PFSK-1 (cell line): ENCODE measurements at regions not wholly inside any gene's neighbourhood (a gene's known extent, or its start where the extent isn't known, plus 50 kb on each side); places are given as distances from the start of the nearest gene placed in this dataset.

Experiments used
- FOXP2 ChIP-seq: optimal IDR thresholded peaks from 2 replicates; pipeline ENCODE3; 2011; ENCODE audit warnings: borderline replicate concordance, control low read depth, inconsistent platforms; ENCODE audit not compliant: insufficient read depth; ENCODE audit errors: extremely low read length, extremely low read depth
- POLR2AphosphoS5 ChIP-seq: IDR thresholded peaks from 2 replicates; pipeline ENCODE4 v1.6.1; 2012; ENCODE audit warnings: low read depth, mild to moderate bottlenecking, control low read depth, low read length, moderate library complexity
- SIN3A ChIP-seq: IDR thresholded peaks from 2 replicates; pipeline ENCODE4 v1.6.1; 2012; ENCODE audit warnings: mild to moderate bottlenecking, low read length, moderate library complexity, borderline replicate concordance; ENCODE audit not compliant: insufficient read depth
- TAF1 ChIP-seq: IDR thresholded peaks from 2 replicates; pipeline ENCODE4 v1.6.1; 2012; ENCODE audit warnings: low read length, control low read depth, borderline replicate concordance; ENCODE audit not compliant: insufficient read depth
- TF ChIP-seq, protein P1 (sequence below), 2 experiments: IDR thresholded peaks; 2 replicates each; pipeline versions ENCODE4 v1.6.1 to v1.8.0; 2011 to 2012; ENCODE audit warnings: low read depth in 2 of 2, low read length in 2 of 2, control low read depth in 1 of 2, inconsistent platforms in 1 of 2, mild to moderate bottlenecking in 1 of 2, moderate library complexity in 1 of 2; ENCODE audit not compliant: insufficient read depth in 1 of 2

DNA sequence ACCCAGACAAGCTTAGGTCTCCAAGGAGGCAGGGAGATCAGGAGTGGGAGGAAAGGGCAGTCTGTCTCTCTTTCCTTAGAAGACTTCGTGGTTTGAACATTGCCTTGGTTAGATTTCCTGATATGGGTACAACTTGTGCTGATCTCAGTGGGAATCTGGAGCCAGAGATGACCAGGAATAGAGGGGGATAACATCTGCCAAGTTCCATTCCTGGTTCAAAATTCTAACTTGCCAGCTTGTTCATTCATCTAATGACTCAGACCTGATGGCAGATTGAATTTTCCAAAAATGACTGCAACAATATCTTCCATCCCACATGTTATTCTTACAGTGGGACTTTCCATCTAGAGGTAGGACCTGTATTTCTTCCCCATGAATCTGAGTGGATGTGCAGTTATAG, 394.3 kb upstream of the PODXL start:
- TF ChIP-seq POLR2AphosphoS5 (no peak), FOXP2 (no peak), TAF1 (no peak), SIN3A (no peak)
- TF ChIP-seq, protein P1, sequence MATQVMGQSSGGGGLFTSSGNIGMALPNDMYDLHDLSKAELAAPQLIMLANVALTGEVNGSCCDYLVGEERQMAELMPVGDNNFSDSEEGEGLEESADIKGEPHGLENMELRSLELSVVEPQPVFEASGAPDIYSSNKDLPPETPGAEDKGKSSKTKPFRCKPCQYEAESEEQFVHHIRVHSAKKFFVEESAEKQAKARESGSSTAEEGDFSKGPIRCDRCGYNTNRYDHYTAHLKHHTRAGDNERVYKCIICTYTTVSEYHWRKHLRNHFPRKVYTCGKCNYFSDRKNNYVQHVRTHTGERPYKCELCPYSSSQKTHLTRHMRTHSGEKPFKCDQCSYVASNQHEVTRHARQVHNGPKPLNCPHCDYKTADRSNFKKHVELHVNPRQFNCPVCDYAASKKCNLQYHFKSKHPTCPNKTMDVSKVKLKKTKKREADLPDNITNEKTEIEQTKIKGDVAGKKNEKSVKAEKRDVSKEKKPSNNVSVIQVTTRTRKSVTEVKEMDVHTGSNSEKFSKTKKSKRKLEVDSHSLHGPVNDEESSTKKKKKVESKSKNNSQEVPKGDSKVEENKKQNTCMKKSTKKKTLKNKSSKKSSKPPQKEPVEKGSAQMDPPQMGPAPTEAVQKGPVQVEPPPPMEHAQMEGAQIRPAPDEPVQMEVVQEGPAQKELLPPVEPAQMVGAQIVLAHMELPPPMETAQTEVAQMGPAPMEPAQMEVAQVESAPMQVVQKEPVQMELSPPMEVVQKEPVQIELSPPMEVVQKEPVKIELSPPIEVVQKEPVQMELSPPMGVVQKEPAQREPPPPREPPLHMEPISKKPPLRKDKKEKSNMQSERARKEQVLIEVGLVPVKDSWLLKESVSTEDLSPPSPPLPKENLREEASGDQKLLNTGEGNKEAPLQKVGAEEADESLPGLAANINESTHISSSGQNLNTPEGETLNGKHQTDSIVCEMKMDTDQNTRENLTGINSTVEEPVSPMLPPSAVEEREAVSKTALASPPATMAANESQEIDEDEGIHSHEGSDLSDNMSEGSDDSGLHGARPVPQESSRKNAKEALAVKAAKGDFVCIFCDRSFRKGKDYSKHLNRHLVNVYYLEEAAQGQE (IDR thresholded peaks at IDR 0.05; ENCODE audit: insufficient read depth in 1 of 2, low read depth in 2 of 2, low read length in 2 of 2) = no peak

DNA sequence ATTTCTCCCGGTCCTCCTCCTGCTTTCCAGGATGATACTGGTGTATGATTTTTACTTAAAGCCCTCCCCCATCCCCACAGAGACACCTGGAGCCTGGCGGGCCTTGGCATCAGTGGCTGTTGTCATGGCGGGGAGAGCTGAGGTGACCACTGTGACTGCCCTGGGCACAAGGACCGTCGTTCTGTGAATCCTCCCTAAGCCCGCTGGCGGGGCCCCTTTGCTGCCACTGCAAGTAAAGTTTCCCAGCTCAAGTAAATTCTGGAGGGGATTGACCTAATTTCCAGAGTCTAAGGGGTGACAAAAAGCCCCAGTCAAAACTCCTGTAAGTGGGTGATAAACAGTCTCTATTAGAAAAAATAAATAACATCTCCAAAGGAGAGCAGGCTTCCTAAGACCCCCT, 393.2 kb upstream of the PODXL start:
- TF ChIP-seq TAF1 (no peak), FOXP2 (no peak), SIN3A (no peak)
- TF ChIP-seq, protein P1 (IDR thresholded peaks at IDR 0.05; ENCODE audit: insufficient read depth in 1 of 2, low read depth in 2 of 2, low read length in 2 of 2) = no peak

DNA sequence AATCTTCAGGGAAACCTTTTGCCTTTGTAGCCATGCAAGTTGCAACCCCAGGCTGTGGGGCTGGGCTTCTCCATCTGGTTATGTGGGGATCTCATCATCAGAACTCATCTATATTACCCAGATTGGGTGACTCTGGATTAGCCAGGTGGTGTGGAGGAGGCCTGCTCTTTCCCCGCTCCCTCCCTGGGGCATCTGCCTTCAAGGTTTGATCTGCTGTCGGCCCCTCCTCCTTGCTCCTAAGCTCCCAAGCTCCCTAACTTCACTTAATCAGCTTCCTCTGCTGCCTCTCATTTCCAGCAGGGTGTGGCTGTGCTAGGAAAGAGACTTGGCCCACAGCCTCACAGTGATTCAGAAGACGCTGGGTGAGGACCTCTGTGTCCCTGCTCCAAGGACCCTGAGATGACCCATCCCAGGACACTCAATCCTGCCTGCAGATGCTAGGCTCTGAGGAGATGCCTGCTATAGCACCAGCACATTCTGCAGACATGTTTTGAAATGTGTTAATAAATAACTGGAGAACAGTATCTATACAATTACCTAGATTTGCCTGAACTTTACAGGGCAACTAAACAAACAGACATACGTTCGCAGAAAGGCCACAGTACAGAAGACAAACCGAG, 392.1 kb upstream of the PODXL start:
- TF ChIP-seq, protein P1 (IDR thresholded peaks at IDR 0.05; ENCODE audit: insufficient read depth in 1 of 2, low read depth in 2 of 2, low read length in 2 of 2) = no peak
- TF ChIP-seq POLR2AphosphoS5 (no peak), TAF1 (no peak), SIN3A (no peak), FOXP2 (no peak)

DNA sequence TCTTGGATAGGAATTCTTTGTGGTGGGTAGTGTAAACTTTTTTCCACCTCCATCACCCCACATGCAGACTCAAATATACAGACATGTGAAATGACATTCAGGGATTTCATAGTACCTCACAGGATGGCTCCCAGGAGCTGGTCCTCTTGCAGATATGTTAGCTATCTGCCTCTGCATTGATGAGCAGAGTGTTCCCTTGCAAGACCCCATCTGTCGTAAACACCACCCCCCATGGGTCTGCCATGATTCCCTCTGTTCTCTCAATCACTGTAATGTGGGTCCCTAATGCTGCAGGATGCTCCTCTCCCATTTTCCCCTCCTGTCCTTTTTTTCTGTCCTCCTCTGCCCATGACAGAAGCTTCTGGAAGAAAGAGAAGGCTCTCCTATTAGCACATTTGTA, 391.2 kb upstream of the PODXL start:
- TF ChIP-seq TAF1 (no peak), FOXP2 (no peak), POLR2AphosphoS5 (no peak), SIN3A (no peak)
- TF ChIP-seq, protein P1 (IDR thresholded peaks at IDR 0.05; ENCODE audit: insufficient read depth in 1 of 2, low read depth in 2 of 2, low read length in 2 of 2) = no peak

DNA sequence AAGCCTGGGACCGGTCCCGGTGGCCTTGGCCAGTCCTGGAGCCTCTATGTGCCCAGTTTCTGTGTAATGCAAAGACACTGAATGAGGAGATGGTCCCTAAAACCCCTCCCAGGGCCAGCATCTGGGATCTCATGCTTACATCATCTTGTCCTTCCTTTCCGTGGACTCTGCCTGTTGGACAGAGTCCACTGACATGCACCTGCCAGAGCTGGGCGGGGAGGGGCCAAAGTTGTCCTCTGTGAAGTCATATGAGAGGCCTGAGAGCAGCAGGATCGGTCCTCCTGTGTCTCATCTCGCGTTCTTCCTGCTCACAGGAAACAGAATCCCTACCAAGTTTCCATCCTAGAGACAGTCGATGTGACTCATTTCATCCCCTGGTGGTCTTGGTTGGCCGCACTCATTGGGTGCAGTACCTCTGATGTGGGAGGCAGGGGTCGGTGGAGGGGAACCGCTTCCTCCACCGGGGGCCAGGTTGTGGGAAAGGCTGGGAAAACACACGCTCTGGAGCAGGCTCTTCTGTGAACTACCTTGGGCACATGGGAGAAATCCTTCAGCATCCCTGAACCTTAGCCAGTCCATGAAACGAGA, 389.6 kb upstream of the PODXL start:
- TF ChIP-seq TAF1 = no peak
- no peak for TF ChIP-seq POLR2AphosphoS5
- TF ChIP-seq, protein P1 (IDR thresholded peaks at IDR 0.05; ENCODE audit: insufficient read depth in 1 of 2, low read depth in 2 of 2, low read length in 2 of 2) = no peak
- TF ChIP-seq FOXP2 = no peak
- no peak for TF ChIP-seq SIN3A
